ENCODE measurements at regions not wholly inside any gene's neighbourhood (a gene's known extent, or its start where the extent isn't known, plus 50 kb on each side); places are given as distances from the start of the nearest gene placed in this dataset.

DNA sequence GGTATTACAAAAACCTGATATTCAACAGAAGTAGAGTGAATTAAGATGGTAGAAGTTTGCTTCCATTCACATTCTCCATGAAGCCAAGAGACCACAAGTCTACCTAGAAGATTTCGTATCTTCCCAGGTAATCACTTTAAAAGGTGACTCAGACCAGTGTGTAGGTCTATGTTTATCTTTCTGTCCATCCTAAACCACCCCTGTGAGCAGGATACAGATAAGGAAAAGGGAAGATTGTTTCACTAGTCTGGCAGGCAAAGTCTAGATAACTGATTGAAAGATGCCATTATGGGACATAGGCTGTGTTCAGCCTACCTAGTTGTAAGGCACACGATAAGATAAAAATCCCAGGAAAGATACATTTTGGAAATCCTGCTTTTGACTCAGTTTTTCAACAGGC, 244.3 kb upstream of the NWD2 start:
- DNase-seq: no peak

DNA sequence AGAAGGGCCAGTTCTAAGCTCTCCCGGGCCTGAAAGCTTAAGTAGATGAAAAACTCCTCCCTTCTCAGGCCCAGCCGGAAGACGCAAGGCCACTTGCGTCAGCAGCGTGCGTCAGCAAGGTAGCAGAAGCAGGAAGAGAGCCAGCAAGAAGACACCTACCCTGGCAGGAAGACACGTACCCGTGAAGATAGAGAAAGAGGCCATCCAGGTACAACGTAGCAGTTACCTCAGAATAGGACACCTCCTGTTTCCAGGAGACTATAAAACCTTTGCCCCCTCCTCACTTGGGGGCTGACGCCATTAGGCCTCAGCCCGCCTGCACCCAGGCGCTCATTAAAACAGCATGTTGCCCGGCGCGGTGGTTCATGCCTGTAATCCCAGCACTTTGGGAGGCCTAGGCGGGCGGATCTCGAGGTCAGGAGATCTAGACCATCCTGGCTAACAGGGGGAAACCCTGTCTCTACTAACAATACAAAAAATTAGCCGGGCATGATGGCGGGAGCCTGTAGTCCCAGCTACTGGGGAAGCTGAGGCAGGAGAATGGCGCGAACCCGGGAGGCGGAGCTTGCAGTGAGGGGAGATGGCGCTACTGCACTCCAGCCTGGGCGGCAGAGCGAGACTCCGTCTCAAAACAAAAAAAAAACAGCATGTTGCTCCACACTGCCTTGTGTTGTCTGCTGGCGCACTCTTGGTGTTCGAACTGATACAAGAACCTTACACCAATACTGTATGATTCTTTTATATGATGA, 242.7 kb upstream of the NWD2 start:
- no peak for DNase-seq

DNA sequence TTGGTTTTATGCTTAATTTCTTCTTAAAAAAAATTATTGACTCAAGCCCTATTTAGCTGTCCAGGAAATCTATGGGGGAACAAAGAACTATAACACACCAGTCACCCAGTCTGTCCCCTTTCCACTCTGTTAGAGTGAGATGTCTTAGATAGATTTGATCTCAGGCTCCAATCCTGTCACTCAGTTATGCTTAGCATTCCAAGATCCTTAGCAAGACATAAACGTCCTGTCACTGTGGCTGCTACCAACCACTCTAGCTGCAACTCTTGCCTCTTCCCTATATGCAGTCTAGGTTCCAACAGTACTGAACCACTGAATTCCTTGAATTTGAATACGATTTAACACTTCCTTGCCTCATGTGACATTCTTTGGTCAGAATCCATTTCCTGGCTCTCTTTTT, 241.9 kb upstream of the NWD2 start:
- DNase-seq: no peak

DNA sequence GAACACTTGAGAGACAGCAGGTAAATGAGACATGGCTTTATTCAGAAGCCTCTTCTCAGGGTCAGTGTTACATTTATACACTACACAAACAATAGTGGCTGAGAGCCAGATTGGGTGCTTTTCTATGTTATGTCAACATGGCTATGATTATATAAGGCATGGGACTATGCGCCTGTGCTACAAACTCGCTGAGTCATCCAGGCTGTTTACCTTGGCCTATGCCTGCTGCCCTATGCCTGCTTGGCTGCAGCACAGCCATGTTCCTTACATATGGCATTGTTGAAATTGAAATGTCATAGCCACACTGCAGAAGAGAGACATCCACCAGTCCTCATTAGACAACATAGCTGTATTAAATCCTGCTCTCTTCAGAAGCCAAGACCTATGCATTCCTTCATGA, 236.3 kb upstream of the NWD2 start:
- DNase-seq: no peak

DNA sequence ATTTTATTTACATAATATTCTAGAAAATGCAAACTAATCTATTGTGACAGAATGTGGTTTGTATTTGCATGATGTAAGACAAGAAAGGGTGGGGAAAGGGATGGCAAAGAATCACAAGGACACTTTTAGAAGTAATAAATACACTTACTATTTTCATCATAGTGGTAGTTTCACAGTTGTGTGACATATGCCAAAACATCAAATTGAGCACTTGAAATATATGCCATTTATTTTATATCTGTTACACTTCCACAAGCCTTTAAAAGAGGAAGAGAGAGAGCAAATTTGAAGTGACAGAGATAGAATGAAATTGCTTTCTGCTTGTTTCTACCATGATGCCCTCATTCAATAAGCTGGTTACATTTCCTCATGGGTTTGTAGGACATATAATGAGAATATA, 230.0 kb upstream of the NWD2 start:
- DNase-seq: no peak

DNA sequence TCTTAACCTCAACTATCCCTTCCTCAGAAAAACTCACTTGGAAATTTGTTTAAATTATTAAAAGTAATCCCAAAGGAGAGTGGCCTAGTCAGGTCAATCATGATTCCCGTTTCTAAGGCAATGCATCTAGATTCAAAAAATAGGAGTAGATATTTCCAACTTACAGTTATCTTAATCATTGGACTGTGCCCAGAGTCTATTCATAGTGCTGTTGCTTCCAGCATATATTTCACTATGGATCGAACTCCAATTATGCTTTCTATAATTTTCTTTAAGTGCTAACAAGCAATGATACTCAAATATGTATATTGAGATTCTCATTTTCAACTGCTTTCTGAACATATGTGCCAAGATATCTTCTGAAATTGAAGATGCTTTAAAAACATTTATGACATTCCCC, 229.2 kb upstream of the NWD2 start:
- DNase-seq: no peak

DNA sequence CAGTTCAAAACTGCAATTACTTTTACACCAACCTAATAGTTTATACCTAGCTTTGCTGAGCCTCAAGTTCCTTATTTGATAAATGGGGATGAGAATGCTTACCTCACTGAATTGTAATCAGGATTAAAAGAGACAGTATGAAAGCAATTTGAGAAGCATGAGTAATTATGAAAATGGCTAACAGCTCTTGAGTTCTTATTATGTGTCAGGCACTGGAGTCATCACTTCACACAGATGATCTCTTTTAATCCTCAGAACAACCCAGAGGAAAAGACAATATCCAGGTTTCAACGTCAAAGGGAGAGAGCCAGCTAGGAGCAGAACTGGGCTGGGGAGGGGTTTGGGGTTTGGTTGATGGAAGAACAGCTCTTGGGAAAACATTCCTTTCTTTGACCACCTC, 221.0 kb upstream of the NWD2 start:
- DNase-seq: no peak

DNA sequence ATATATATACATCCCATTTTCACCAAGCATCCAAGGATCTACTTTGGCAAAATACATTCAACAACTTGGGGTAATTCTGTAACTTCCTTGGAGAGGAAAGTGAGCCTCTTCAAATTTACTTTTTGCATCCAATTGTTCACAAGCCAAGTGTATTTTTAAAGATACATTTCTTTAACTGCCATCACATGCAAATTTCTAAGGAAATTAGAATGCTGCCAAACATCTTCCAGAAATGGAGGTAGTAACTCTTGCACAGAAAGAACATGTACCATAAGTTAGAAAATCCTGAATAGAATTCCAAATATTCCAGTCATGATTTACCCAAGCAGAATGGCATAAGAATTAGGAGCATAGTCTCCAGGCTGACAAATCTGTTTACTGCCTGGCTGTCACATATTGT, 220.5 kb upstream of the NWD2 start:
- DNase-seq: no peak

DNA sequence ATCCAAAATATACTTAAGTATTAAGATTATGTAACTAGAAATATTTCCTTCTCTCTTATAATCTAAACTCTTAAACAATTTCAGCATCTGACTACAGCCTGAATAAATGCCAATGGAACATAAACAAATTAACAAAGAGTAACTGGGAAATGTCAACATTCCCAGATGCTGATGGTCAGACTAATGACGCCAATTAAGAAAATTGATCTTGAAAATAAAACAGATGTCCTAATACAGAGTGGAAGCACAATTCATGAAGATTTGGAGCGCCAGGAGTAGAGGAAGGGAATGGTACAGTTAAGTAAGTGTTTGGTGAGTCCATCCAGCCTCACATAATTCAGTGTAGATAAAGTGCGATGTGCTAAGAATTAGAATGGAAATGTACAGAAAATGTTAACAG, 203.7 kb upstream of the NWD2 start:
- no peak for DNase-seq

DNA sequence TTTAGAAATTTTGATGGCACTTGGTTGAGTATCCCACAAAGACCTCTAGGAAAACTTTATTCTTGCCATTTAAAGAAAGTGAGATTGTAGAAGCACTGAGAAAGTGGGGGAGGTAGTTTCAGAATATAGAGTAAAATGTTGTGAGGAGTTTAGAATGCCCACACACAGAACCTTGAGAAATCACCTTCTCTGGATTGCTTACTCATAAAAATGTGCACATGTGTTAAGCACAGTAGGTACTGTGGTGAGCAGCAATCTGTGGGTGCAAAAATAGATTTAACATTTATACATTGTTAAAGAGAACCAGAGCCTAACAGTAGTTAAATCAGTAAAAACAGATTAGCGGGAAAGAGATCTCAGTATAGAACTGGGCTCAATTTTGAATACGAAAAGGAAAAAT, 201.2 kb upstream of the NWD2 start:
- DNase-seq: no peak

DNA sequence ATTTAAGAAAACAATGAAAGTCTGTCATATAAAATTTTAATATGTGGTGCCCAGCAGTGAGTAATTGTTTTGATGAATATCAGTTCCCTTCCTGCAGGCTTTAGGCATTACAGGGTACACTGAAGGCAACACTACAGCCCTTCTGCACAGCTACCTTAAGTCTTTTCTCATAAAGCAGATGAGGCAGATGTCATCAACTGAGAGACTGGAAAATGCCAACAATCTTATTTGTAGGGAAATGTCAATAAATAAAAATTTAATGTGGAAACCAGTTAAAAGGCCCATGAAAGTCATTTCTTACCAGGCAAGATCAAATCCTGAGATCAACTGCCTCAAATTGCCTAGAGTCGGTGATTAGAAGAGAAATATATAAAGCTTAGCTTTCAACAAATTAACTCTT, 193.4 kb upstream of the NWD2 start:
- DNase-seq: no peak

DNA sequence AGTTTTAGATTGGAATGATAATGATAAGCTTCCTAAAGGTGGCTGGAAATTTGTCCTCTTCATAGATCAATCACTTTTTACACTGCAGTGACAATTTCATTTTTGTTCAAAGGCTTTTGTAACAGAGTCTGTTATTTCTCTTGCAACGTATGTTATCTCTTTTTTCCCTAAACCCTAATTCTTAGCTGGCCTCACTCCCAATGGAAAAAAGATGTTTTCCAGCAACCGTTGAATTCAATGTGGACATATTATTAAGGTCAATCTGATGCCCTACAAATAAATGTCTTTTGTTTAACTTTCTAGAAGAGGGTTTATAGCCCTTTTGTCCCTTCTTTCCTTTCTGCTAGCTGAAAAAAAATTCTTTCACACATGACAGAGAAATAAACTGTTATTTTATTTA, 192.7 kb upstream of the NWD2 start:
- DNase-seq: no peak

DNA sequence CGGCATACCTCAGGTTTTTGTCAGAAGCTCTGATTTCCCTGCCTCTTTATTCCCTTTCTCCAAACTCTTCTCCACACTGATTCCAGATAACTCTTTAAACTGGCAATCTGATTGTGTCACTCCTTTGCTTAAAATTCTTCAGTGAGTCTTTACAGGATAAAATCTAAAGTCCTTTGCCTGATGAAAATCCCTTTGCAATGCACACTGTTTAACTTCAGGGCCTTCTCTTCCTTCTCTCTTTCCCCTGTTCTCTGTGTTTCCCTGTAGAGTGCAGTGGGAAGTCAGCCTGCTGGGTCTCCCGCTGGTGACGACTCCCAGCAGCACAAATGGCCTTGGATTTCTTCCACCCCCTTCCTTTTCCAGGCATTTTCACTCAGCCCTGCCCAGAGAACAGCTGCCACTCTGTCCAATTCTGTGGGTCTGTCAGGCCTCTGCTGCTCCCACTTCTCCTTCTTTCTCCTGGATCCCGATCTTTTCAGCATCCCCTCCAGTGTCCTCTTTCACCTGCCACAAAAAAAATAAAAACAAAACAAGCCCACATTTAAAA, 189.9 kb upstream of the NWD2 start:
- no peak for DNase-seq

DNA sequence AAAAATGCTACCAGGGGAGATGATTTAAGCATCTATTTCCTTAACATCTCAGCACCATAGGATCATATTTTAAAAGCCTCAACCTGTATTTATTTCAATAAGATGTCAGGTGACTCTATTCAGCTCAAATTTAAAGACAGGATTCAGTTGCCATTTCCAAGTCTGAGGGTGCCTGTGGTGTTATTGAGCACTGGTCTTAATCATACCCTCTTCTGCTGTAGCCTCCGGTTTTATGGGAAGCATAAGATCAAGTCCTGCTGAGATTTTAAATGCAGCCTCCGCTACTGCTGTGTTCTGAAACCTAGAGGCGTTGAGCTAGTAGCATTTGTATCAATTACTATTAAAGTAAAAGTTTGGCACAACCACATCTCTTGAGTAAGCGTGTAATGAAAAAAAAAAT, 185.7 kb upstream of the NWD2 start:
- no peak for DNase-seq

DNA sequence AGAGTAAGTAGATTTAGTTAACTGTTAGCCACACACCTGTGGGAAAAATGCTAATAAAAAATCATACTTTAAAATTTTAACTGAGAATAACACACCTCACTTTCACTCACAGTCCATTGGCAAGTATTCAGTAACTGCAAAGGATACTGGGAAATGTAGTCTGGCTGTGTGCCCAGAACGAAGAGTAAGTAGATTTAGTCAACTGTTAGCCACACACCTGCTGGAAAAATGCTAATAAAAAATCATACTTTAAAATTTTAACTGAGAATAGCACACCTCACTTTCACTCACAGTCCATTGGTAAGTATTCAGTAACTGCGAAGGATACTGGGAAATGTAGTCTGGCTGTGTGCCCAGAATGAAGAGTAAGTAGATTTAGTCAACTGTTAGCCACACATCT, 178.4 kb upstream of the NWD2 start:
- no peak for DNase-seq

DNA sequence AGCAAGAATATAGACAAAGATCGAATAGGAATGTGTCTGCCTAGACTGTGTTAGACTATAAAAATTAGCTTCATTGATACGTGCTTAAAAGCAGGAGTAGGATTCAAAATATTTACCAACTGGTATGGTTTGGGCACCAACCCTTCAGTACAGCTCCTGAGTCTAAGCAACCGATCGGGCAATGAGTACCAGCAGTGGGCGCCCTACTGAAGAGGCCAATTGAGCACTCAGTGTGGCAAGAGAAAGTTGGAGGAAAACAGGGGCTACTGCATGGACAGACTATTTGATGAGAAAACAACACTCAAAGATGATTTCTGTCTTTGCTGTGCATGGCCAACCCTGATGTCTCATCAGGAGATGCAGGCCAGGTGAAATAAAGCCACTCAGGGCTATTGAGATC, 176.0 kb upstream of the NWD2 start:
- no peak for DNase-seq

DNA sequence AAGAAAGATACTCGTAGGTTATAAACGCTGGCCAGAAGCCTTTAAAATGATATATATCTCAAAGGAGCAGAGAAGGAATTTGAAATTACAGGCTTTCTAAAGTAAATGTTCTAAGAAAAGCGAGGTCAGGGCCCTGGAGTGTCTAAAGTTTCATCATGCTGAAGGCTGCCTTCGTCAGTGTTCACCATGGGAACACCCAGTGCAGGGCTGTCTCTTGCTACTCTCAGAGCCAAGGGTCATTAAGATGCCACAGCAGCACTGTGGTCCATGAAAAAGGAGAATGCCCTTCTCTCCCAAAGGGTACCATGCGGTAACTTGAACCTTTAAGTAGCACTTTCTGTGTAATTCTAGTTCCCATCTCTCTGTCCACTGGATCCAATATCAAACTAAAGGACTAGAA, 174.5 kb upstream of the NWD2 start:
- no peak for DNase-seq

DNA sequence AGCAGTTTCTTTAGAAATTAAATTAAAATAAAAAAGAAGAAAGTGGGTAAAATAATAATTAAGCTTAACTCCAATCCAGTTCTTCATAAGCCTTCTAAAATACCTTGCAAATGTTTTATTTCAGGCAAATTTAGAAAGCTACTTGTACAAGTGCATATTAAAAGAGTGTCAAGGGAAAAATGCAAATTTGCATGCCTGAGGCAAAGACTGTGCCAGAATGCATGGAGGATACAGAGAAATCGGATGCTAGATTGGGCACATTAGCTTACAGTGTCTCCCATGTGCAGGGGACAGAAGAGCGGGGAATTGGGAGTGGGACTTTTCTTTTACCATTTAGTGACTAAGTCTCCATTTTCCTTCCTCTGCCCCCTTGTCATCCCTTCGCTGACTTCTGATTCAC, 173.0 kb upstream of the NWD2 start:
- no peak for DNase-seq

DNA sequence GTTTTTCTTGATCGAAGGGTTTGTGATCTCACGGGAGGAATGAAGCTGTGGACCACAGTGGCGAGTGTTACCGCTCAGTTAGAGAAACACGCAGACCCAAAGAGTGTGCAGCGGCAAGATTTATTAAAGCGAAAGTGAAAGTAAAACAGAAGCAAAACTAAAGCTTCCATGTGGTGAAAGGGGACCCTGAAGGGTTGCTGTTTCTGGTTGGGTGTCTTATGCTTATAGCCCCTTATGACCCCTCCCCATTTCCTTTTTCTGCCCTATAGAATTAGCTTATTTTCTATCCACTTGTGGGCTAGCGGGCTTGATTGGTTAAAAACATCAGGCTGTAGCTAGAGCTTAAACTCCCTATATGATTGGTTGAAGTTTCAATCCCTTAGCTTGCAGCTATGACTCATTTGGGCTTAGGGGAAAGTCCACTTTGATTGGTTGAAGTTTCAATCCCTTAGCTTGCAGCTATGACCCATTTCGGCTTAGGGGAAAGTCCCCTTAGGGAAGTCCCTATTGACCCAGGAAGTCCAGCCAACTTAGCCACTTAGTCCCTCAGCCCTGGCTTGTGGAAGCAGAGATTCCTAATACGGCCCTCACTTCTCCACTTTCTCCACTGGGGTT, 171.2 kb upstream of the NWD2 start:
- DNase-seq: no peak

DNA sequence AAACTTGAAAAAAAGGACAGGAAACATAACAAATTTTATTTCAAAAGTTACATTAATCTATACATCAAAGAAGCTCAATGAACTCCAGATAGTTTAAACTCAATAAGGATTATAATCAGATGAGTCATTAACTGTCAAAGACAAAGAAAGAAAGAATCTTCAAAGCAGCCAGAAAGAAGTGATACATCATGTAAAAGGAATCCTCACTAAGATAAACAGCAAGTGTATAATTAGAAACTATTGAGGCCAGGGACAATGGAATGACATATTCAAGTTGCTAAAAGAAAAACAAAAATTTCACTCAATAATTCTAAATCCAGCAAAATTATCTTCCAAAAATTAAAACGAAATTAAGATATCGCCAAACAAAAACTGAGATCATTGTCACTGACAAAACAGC, 161.6 kb upstream of the NWD2 start:
- no peak for DNase-seq

DNA sequence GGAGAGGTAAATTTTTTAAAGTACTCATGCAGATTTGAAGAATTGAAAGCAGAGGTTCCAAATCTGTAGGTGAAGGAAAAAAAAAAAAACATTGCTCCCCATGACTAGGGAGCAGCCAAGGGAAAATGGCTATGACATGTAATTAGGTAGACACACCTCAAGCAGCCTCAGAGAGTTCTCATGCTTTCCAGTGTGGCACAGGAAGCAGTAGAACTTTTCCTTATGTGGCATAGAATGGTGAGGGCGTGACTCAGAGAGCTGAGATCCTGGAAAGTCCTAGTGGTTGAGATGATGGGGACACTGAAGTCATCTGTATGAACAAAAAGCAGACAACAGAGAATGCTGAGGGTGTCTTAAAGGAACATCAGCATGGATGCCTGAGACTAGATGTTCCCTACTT, 148.6 kb upstream of the NWD2 start:
- no peak for DNase-seq

DNA sequence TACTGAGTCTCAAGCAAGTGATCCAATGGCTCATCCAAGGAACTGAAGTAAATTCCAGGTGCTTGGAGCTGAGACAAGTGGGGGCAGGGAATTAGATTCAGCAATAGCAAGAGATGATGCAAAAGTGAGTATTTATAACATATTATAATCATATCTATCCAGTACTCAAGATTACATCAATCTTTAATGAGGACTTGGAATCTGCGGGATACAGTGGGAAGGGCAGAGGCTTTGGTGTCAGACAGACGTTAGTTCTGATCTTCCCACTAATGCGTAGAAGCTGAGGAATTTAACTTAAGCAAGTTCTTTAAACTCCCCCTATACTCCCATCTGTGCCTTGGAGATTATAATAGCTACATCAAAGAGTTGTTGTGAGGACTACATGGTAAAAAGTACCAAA, 143.4 kb upstream of the NWD2 start:
- no peak for DNase-seq

DNA sequence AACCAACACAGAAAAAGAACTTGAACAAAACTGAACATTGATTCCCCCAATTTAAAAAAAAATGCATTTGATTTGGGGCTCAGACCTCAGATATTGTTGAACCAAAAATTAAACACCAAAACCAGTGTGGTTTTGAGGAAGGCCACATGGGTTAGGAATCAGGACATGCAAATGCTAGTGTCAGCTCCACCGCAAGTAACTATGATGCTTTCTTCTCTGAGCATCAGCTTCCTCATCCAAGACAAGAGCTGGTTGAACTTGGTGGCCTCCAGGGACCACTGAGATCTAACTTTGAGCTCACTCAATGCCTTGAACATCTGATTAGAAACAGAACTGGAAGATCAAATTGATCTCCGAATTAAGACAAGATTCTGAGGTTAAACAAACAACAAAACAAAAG, 142.9 kb upstream of the NWD2 start:
- DNase-seq: no peak

DNA sequence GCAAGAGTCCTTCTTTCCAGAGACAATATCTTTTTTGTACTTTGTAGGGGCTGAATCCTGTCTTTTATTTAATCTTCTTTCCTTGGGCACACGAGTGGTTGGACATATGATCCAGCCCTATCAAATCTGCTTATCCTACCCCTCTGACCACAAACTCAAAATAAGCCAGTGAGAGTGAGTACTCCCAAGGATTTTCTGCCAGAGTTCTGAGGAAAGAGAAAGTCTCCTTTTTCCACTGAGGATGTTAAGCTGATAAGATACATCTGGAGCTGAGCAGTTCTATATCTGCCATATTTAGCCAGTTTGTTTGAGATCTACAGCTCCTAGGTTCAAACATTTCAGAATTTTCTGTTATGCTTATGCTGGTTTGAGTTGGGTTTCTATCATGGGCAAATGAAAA, 134.8 kb upstream of the NWD2 start:
- no peak for DNase-seq

DNA sequence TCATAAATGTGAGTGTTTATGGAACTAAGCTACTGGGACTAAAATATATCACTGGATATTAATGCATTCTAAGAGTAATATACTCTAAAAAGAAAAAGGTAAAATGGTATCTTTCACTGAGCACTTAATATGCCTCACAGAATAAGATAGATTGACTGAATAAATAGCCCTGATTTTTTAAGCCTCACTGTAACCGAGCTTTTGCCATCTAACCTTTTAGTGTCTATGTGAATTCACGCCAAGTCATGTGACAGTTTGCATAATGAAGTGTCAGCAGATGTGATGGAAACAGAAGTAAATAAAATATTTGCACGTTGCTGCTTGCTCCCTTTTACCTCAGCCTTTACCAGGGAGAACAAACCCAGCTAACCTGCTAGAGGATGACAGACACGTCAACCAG, 119.7 kb upstream of the NWD2 start:
- no peak for DNase-seq
